Head of caudate nucleus (tissue), 42 donors: ENCODE measurements at regions not wholly inside any gene's neighbourhood (a gene's known extent, or its start where the extent isn't known, plus 50 kb on each side); places are given as distances from the start of the nearest gene placed in this dataset.
"Not testable (repeated sequence)": the region's sequence is repeated elsewhere in the genome, so short reads cannot be mapped to it uniquely, and the experiment has no call there.

ENCODE experiments used
- DNase-seq, 42 donors: peaks; one replicate each; pipeline versions ENCODE4 v3.0.0 to v3.0.0-alpha.2; 2020 to 2021; ENCODE audit warnings: mixed read lengths in 7 of 42
- intact Hi-C: fragments of 100-400 bp; cut with DNase I; formaldehyde crosslinking; loops from one replicate; pipeline ENCODE4 v1.15.0; 2022

DNA sequence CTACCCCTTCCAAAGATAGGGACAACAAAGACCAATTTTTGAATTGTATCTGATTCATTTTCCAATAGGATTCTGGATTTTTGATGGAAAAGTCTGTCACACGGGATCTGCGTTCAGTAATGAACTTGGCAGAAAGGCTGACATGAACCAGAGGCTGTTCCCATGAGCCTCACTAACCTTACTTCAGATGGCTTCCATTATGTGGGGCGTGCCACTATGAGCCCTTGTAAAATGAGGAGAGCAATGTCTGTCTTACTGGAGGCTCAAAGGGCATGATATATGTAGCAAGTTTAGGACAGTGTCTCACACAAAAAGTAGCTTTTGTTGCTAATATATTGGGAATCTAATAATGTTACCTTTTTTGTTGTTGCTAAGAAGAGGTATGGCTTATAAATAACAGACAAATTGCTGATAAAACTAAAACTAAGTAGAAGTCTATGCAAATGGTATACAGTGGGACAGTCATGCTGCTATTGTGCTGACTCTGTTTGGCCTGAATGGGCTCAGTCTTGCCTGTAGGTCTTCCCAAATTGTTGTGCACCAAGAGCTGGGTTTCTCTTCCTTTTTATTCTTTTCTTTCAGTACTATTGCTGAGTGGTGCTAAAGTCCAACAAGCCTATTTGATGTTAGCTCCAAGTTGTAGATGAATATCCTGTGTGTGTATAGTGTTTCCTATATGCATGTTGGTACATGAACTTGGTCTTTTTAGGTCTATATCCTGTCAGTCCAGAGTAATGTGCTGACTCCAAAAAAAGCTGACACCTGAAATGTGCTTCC is 132.1 kb downstream of the SPRY1 start:
- no peak for DNase-seq
- intact Hi-C loops: no loop called here

- intact Hi-C loops: no loop called here
- DNase-seq: no peak
Observed at GRCh38 chr4:123529278-123529568, 132.6 kb downstream of the SPRY1 start.

DNA sequence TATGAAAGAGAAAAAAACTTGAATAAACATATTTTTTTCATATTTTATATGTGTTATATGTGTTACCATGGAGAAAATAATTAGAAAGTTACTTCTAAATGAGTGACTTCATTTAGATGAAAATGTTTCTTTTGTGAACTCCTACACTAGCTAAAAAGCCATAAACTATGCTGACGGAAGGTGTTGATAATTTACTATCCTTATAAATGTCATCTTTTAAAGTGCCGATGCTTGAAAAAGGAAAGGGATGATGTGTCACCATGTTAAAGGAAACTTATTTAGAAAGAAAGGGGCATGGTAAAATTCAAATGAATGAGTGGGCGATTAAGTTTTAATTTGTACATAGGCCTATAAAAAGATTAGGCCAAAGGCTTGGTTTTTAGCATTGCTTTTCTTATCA is 133.8 kb downstream of the SPRY1 start:
- DNase-seq: no peak
- intact Hi-C loops: no loop called here

- DNase-seq: no peak
- intact Hi-C loops: no loop called here
Observed at GRCh38 chr4:123535037-123535748, 138.6 kb downstream of the SPRY1 start.

DNA sequence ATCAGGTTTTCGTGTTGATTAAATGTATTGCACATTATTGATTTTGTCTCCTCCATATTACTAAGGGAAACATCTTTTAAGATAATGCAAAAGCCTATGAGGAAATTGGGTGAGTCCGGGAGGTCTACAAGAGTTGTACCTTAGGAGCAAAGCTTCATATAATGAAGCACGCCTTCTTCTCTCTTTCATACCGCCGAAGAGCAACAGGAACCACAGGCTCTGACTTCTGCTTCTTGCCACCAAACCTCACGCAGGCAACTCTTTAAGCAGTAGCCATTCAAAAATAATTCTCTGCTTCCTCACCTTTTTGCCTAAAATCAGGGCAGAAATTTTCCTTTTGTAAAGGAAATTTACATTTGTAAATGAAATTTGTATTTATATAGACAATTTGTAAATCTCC is 139.6 kb downstream of the SPRY1 start:
- intact Hi-C loops: no loop called here
- DNase-seq: no peak

DNA sequence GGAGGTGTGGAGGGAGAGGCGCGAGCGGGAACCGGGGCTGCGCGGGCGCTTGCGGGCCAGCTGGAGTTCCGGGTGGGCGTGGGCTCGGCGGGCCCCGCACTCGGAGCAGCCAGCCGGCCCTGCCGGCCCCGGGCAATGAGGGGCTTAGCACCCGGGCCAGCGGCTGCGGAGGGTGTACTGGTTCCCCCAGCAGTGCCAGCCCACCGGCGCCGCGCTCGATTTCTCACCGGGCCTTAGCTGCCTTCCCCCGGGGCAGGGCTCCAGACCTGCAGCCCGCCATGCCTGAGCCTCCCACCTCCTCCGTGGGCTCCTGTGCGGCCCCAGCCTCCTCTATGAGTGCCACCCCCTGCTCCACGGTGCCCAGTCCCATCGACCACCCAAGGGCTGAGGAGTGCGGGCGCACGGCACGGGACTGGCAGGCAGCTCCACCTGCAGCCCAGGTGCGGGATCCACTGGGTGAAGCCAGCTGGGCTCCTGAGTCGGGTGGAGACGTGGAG is 141.4 kb downstream of the SPRY1 start:
- intact Hi-C loops, DNase-seq: not testable (repeated sequence)

DNA sequence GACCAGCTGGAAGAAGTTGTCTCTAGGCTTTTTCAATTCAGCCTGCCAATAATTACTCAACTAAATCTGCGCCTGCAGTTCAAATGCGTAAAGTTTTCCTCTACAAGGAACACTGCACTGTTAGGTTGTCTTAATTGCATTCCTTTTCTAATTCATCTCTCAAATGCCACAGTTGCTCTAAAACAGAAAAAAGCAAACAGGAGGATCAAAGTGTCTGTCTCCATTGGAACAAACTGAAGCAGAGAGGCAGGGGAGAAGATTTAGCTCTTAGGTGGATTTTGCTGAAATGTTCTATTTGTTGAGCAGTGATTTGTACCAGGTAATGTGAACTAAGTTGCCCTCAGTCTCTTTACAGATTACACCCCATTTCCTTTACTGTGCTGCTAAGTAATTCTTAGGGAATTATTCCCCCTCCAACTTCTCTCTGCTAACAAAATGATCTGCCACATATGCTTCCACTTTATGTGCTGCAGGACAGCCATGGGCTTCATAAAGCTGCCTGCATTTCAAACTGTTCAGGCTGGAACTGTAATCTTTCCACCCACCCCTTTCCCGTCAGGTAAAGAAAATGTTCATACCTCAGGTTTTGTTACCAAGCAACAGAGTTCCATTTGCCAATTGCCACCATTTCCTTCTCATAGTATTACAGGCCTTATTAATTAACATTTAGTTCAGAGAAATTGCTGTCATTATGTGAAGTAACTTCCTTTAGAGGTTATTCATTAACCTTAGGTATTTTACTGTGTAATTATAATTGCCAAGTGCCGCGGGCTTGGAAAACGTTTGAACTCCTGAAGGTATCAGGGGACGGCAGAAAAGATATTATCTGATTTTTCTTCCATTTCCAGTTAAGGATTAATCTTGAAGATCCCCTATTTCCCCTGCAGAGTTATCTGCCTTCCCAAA is 149.3 kb downstream of the SPRY1 start:
- peak in 8 of 42 donors; percentile 17 to 72 (median 38) for DNase-seq
- intact Hi-C loops: no loop called here

GRCh38 chr4:123546573-123547060 is 150.0 kb downstream of the SPRY1 start:
- intact Hi-C loops: no loop called here
- DNase-seq: no peak

DNA sequence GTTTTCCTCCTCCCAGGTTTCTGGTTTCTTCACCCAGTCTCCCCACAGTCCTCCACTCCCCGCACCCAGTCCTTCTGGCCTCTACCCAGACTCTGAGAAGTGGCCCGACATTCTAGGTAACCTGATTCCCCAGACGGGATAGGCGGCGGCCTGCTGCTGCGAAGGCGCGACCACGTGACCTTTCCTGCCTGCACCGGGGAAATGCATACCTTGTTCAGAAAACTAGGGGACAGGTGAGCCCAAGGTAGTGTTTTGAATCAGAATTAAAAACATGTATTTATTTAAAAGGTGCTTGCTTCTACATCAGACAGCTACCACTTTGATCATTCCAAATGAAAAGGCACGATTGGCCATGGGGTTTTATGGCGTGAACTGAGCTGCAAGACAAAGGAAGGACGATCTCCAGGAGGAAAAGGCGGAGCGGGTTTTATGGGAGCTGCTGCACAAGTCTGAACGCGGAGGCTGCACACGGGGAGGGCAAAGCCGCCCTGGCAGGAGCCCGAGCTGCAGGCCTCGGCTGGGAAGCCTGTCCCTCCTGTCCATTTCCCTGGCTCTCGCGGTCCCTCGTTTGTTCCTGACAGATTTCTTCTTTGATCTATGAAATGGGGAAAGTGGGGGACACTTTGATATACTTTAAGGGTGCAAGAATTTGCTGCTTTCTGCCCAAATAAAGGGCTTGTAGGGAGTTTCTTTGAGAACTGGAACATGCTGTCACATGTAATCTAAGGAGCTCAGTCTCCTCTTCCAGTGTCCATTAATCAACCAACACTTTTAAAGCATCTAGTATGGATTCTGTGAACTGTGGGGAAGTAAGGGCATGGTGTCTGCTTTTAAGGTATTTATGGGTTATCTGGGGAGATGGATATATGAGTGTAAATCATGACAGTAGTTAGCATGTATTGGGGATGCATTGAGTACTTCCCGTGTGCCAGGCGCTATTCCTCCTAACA is 150.9 kb downstream of the SPRY1 start:
- intact Hi-C loops: no loop called here
- no peak for DNase-seq

- intact Hi-C loops: no loop called here
Observed at GRCh38 chr4:123553279-123553678, 156.7 kb downstream of the SPRY1 start.

GRCh38 chr4:123553733-123554637 is 157.4 kb downstream of the SPRY1 start:
- no peak for DNase-seq
- intact Hi-C loops: no loop called here

More at GRCh38 chr4:123553279-123553678, 156.7 kb downstream of the SPRY1 start:
- no peak for DNase-seq

DNA sequence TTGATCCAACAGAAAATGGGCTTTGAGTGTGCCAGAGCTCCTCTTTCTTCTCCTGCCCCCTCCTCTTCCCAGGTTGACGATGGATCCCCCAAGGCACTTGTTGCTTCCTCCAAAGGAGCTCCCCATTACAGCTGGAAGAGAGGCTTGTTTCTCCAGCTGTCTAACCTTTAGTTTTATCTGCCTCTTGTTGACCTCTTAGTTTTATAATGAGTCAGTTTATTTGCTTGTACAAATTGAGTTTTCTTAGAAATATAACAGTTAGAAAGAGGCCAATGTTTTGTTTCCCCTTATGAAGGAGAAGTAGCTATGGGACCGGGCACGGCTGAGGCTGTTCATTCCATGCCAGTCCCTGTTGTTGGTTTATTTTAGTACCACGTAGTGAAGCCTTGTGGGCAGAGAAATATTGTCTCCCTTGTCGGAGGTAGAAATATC is 158.2 kb downstream of the SPRY1 start:
- intact Hi-C loops: no loop called here
- no peak for DNase-seq

DNA sequence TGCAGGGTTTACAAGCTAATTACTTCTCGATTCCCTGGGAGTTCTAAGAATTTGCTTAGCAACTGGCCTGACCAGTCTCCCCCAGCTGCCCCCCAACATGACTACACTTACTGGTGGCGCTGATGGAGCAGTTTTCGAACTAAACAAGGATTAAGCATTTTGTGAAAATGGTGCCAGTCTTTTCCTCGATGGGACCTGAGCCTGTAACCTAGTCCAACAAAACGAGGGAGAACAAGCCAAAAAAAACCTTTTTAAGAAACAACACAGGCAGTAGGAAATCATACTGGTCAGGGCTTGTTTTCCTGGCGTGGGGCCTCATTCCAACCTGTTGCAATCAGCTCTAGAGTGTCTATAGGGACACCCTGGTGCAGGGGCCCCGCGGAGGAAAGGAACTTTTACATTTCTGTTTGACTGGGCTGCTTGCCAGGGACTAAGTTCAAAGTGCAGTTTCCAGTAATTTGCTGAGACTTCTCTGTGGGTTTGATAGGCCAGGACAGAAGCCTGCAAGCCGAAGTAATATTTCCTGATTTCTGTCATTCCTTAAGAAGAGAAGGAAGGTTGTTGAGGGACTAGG is 158.7 kb downstream of the SPRY1 start:
- DNase-seq: peak in 37 of 42 donors; percentile 5 to 76 (median 45)
- intact Hi-C loops: no loop called here

- intact Hi-C loops: no loop called here
- DNase-seq: no peak
Observed at GRCh38 chr4:123555807-123556273, 159.2 kb downstream of the SPRY1 start.

DNA sequence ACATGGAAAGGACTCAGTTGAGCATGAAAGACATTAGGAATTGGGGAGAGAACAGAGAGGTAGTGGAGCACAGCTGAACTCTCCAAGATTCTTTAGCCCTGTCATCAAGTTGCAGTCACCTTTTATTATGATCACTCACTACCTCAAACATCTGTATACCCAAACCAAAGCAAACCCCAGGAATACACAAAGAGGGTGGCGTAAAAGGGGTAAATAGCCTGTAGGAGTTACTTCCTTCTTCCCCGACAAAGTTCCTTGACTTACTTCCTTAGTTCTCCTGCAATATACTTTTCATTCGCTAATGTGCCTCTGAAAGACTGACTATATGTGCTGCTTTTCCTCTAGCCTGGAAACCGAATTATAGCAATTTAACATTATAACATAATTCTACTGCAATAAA is 159.9 kb downstream of the SPRY1 start:
- intact Hi-C loops: no loop called here
- no peak for DNase-seq

GRCh38 chr4:123557857-123558536 is 161.4 kb downstream of the SPRY1 start:
- no peak for DNase-seq
- intact Hi-C loops: no loop called here
